H1 (cell line): ENCODE measurements at regions not wholly inside any gene's neighbourhood (a gene's known extent, or its start where the extent isn't known, plus 50 kb on each side); places are given as distances from the start of the nearest gene placed in this dataset.

Source experiments
- CTCF ChIA-PET: fragments of 300-600 bp; sonication (Branson Sonifier 250); formaldehyde crosslinking; loops from one replicate; lab custom pipeline; 2021; ENCODE audit not compliant: partially characterized antibody; lab: Charles Lee
- POLR2A ChIA-PET: fragments of 300-600 bp; sonication (Branson Sonifier 250); formaldehyde crosslinking; loops from one replicate; lab custom pipeline; 2021; ENCODE audit warnings: inconsistent platforms; ENCODE audit not compliant: partially characterized antibody; lab: Charles Lee
- DNase-seq, 2 experiments: peaks; one replicate each; pipeline versions ENCODE4 v3.0.0 to v3.0.0-alpha.2; 2010 to 2022; ENCODE audit warnings: low spot score in 2 of 2, low read depth in 1 of 2, mixed read lengths in 1 of 2
- FAIRE-seq: peaks from 2 replicates; lab custom pipeline; 2011; peaks lifted over from hg19 to GRCh38; lab: Jason Lieb, UNC
- H2AFZ ChIP-seq: 2 replicates; pipeline ENCODE4 v1.8.1; 2012; ENCODE audit warnings: low read length, inconsistent platforms
- H2AK5ac ChIP-seq: 2 replicates; pipeline ENCODE4 v1.6.1; 2013; ENCODE audit warnings: low read depth, low read length
- H2BK120ac ChIP-seq: replicated peaks from 2 replicates; pipeline ENCODE3; 2013; ENCODE audit warnings: low read depth, low read length, inconsistent platforms
- H2BK12ac ChIP-seq: 2 replicates; pipeline ENCODE4 v1.6.1; 2013; ENCODE audit warnings: low read depth, low read length
- H2BK15ac ChIP-seq: 2 replicates; pipeline ENCODE4 v1.6.1; 2013; ENCODE audit warnings: low read length
- H2BK20ac ChIP-seq: 2 replicates; pipeline ENCODE4 v1.6.1; 2013; ENCODE audit warnings: low read length
- H2BK5ac ChIP-seq: 2 replicates; pipeline ENCODE4 v1.6.1; 2013; ENCODE audit warnings: low read depth, low read length
- H3K14ac ChIP-seq: 2 replicates; pipeline ENCODE4 v1.6.1; 2013; ENCODE audit warnings: inconsistent platforms; ENCODE audit not compliant: insufficient read length
- H3K18ac ChIP-seq: 2 replicates; pipeline ENCODE4 v1.6.1; 2013; ENCODE audit warnings: low read length; ENCODE audit errors: extremely low read depth
- H3K23ac ChIP-seq: 2 replicates; pipeline ENCODE4 v1.6.1; 2013; ENCODE audit warnings: inconsistent platforms; ENCODE audit not compliant: insufficient read length
- H3K23me2 ChIP-seq: 2 replicates; pipeline ENCODE4 v1.6.1; 2013; ENCODE audit warnings: low read depth, low read length
- H3K27ac ChIP-seq: 2 replicates; pipeline ENCODE4 v1.6.1; 2011; ENCODE audit warnings: low read depth, low read length, inconsistent platforms
- H3K27me3 ChIP-seq, 4 experiments: replicated peaks in 1 of 4; 1 replicate in 1 of 4; 2 replicates in 3 of 4; pipeline versions ENCODE4 v1.6.1 to v1.8.1; 2011 to 2013; ENCODE audit warnings: low read length in 3 of 4, mild to moderate bottlenecking in 3 of 4, inconsistent platforms in 2 of 4, mixed read lengths in 2 of 4, moderate library complexity in 1 of 4; ENCODE audit not compliant: control insufficient read depth in 3 of 4, insufficient read depth in 3 of 4; ENCODE audit errors: extremely low read depth in 1 of 4
- H3K36me3 ChIP-seq, 4 experiments: 2 replicates each; pipeline versions ENCODE4 v1.6.1 to v1.8.1; 2011 to 2013; ENCODE audit warnings: mild to moderate bottlenecking in 4 of 4, low read length in 3 of 4, moderate library complexity in 2 of 4, control low read depth in 1 of 4, inconsistent platforms in 1 of 4; ENCODE audit not compliant: insufficient read depth in 4 of 4, control insufficient read depth in 2 of 4
- H3K4ac ChIP-seq: replicated peaks from 2 replicates; pipeline ENCODE3; 2013; ENCODE audit warnings: low read length, low read depth, mixed read lengths, inconsistent platforms; ENCODE audit not compliant: insufficient read length
- H3K4me1 ChIP-seq, 4 experiments: replicated peaks in 1 of 4; 1 replicate in 1 of 4; 2 replicates in 3 of 4; pipeline versions ENCODE4 v1.6.1 to v1.8.1; 2011 to 2013; ENCODE audit warnings: low read length in 3 of 4, inconsistent platforms in 2 of 4, mixed read lengths in 1 of 4; ENCODE audit not compliant: insufficient read depth in 4 of 4, control insufficient read depth in 3 of 4
- H3K4me2 ChIP-seq, 2 experiments: 2 replicates each; pipeline versions ENCODE4 v1.6.1 to v1.8.1; 2011 to 2013; ENCODE audit warnings: low read depth in 2 of 2, low read length in 2 of 2, control low read depth in 1 of 2, inconsistent platforms in 1 of 2, mild to moderate bottlenecking in 1 of 2; ENCODE audit not compliant: insufficient read depth in 1 of 2
- H3K4me3 ChIP-seq, 4 experiments: fragments of 200-600, 300-600 bp in 1 of 4; sonication (generic), shearing (Covaris generic), sonication (Bioruptor Twin) in 1 of 4; 2 replicates each; pipeline versions ENCODE4 v1.5.1 to v1.8.1; 2011 to 2016; ENCODE audit warnings: low read length in 4 of 4, low read depth in 3 of 4, control low read depth in 2 of 4, inconsistent platforms in 2 of 4, mild to moderate bottlenecking in 2 of 4, mixed read lengths in 1 of 4, moderate library complexity in 1 of 4; ENCODE audit not compliant: insufficient read depth in 2 of 4; ENCODE audit errors: extremely low read depth in 1 of 4
- H3K56ac ChIP-seq: replicated peaks from 2 replicates; pipeline ENCODE3; 2013; ENCODE audit warnings: low read depth, mild to moderate bottlenecking, mixed read lengths, low read length, inconsistent platforms; ENCODE audit not compliant: insufficient read length
- H3K79me1 ChIP-seq: 2 replicates; pipeline ENCODE4 v1.6.1; 2013; ENCODE audit warnings: low read depth, low read length, control low read depth
- H3K79me2 ChIP-seq, 2 experiments: 2 replicates each; pipeline versions ENCODE4 v1.6.1 to v1.8.1; 2012 to 2013; ENCODE audit warnings: low read length in 2 of 2, mild to moderate bottlenecking in 2 of 2, inconsistent platforms in 1 of 2; ENCODE audit not compliant: insufficient read depth in 2 of 2, control insufficient read depth in 1 of 2
- H3K9ac ChIP-seq, 4 experiments: replicated peaks in 1 of 4; 1 replicate in 1 of 4; 2 replicates in 3 of 4; pipeline versions ENCODE4 v1.6.1 to v1.8.1; 2011 to 2013; ENCODE audit warnings: low read depth in 3 of 4, low read length in 3 of 4, control low read depth in 2 of 4, mild to moderate bottlenecking in 2 of 4, moderate library complexity in 2 of 4, inconsistent platforms in 1 of 4; ENCODE audit errors: extremely low read depth in 1 of 4
- H3K9me3 ChIP-seq, 2 experiments: 2 replicates each; pipeline versions ENCODE4 v1.6.1 to v1.8.1; 2012 to 2013; ENCODE audit warnings: mild to moderate bottlenecking in 2 of 2, moderate library complexity in 2 of 2, control low read depth in 1 of 2, inconsistent platforms in 1 of 2, low read depth in 1 of 2, low read length in 1 of 2, mixed read lengths in 1 of 2; ENCODE audit not compliant: insufficient read depth in 2 of 2
- H4K20me1 ChIP-seq, 2 experiments: replicated peaks in 1 of 2; 2 replicates each; pipeline versions ENCODE3 to v1.8.1; 2011 to 2013; ENCODE audit warnings: inconsistent platforms in 2 of 2, low read length in 2 of 2, mild to moderate bottlenecking in 1 of 2; ENCODE audit not compliant: insufficient read depth in 2 of 2, control insufficient read depth in 1 of 2
- H4K5ac ChIP-seq: 2 replicates; pipeline ENCODE4 v1.6.1; 2013; ENCODE audit warnings: low read length, low read depth, mixed read lengths, inconsistent platforms; ENCODE audit not compliant: insufficient read length
- H4K8ac ChIP-seq: 2 replicates; pipeline ENCODE4 v1.8.0; 2013; ENCODE audit warnings: mild to moderate bottlenecking, moderate library complexity, low read length, inconsistent platforms; ENCODE audit not compliant: insufficient read depth; ENCODE audit errors: extremely low read depth
- H4K91ac ChIP-seq: replicated peaks from 2 replicates; pipeline ENCODE3; 2013; ENCODE audit warnings: low read length, mixed read lengths, inconsistent platforms; ENCODE audit not compliant: insufficient read length
- MAFK ChIP-seq: IDR thresholded peaks from 2 replicates; pipeline ENCODE4 v1.6.1; 2012; ENCODE audit warnings: low read depth, mild to moderate bottlenecking, improper control_type of control experiment, low read length
- RAD21 ChIP-seq, 2 experiments: IDR thresholded peaks in 1 of 2; conservative IDR thresholded peaks in 1 of 2; 2 replicates each; pipeline ENCODE4 v1.6.1; 2011; ENCODE audit warnings: low read depth in 2 of 2, low read length in 2 of 2, improper control_type of control experiment in 1 of 2, inconsistent platforms in 1 of 2, mild to moderate bottlenecking in 1 of 2, moderate library complexity in 1 of 2
- SIX5 ChIP-seq: IDR thresholded peaks from 2 replicates; pipeline ENCODE4 v1.6.1; 2011; ENCODE audit warnings: mild to moderate bottlenecking, low read depth, low read length
- WGBS, 2 experiments: shearing (Covaris generic) in 1 of 2; methylation state at CpG; one replicate each; pipeline versions ENCODE4 v1.1.6 to v1.1.7; 2013 to 2015; ENCODE audit warnings: low lambda C conversion rate in 2 of 2, mixed read lengths in 2 of 2, inconsistent platforms in 1 of 2, low coverage in 1 of 2, missing lambda C conversion rate in 1 of 2; ENCODE audit not compliant: insufficient replicate concordance in 2 of 2, insufficient coverage in 1 of 2, insufficient read length in 1 of 2; ENCODE audit errors: extremely low coverage in 1 of 2, missing lambda C conversion rate in 1 of 2; 5-methylcytosine and 5-hydroxymethylcytosine counted together
- TF ChIP-seq, protein P1 (sequence below), 3 experiments: IDR thresholded peaks; 1 replicate in 2 of 3; 2 replicates in 1 of 3; pipeline versions ENCODE4 v1.5.1 to v1.6.1; 2011; ENCODE audit warnings: low read length in 3 of 3, mild to moderate bottlenecking in 3 of 3, inconsistent platforms in 2 of 3, low read depth in 1 of 3, moderate library complexity in 1 of 3; ENCODE audit not compliant: insufficient read depth in 1 of 3; ENCODE audit errors: control extremely low read depth in 1 of 3

DNA sequence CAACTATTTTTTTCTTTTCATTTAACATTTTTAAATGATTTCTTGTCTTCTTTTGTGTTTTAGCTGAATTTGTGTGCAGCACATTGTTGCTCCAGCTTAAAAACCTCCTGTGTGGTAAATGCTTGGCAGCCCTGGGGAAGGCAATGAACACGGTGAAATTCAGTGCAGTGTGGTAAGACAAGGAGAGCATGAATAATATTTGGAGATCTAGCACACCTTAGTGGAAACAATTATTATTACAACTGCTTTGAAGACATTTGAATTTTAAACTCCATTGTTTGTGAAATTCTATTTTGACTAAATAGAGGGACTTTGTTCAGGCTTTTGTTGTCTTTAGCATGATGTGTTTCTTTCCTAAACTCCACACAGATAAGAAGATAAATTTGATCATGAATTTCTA is 242.6 kb upstream of the CXADR start:
- Histone ChIP-seq H3K79me1 (no peaks in the 10 kb centered on the region), H4K5ac (no peak overlapping the region), H2BK12ac (no peak overlapping the region), H3K18ac (no peak overlapping the region), H2BK5ac (no peak overlapping the region), H4K91ac (no peak overlapping the region), H3K14ac (no peak overlapping the region), H4K20me1 (no peaks in the 10 kb centered on the region), H3K4ac (no peak overlapping the region), H3K56ac (no peak overlapping the region), H3K27ac (no peak overlapping the region), H2BK20ac (no peak overlapping the region), H2AK5ac (no peak overlapping the region), H3K4me1 (no peaks in the 10 kb centered on the region), H2BK120ac (no peak overlapping the region), H3K36me3 (no peaks in the 10 kb centered on the region; a peak in 1 of 8 replicates), H3K9me3 (peaks cover 6 to 10% of the 10 kb centered on the region in 2 experiments; a peak in 3 of 4 replicates), H2BK15ac (no peak overlapping the region), H3K23me2 (no peaks in the 10 kb centered on the region), H3K23ac (no peak overlapping the region), H3K27me3 (no peaks in the 10 kb centered on the region), H4K8ac (no peak overlapping the region), H3K9ac (no peak overlapping the region), H3K79me2 (no peaks in the 10 kb centered on the region), H2AFZ (no peak overlapping the region), H3K4me3 (no peak overlapping the region), H3K4me2 (no peak overlapping the region)
- DNase-seq (no peak), FAIRE-seq (no peak)
- POLR2A ChIA-PET, result no interaction called here
- TF ChIP-seq RAD21 (IDR thresholded peaks at IDR 0.05 in 1 of 2, conservative IDR thresholded peaks at IDR 0.05 in 1 of 2; ENCODE audit: low read depth in 2 of 2, low read length in 2 of 2) (peak; percentile 56 to 60), SIX5 (no peak), MAFK (no peak)
- TF ChIP-seq, protein P1, sequence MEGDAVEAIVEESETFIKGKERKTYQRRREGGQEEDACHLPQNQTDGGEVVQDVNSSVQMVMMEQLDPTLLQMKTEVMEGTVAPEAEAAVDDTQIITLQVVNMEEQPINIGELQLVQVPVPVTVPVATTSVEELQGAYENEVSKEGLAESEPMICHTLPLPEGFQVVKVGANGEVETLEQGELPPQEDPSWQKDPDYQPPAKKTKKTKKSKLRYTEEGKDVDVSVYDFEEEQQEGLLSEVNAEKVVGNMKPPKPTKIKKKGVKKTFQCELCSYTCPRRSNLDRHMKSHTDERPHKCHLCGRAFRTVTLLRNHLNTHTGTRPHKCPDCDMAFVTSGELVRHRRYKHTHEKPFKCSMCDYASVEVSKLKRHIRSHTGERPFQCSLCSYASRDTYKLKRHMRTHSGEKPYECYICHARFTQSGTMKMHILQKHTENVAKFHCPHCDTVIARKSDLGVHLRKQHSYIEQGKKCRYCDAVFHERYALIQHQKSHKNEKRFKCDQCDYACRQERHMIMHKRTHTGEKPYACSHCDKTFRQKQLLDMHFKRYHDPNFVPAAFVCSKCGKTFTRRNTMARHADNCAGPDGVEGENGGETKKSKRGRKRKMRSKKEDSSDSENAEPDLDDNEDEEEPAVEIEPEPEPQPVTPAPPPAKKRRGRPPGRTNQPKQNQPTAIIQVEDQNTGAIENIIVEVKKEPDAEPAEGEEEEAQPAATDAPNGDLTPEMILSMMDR (IDR thresholded peaks at IDR 0.05; ENCODE audit: control extremely low read depth in 1 of 3, insufficient read depth in 1 of 3, low read depth in 1 of 3, low read length in 3 of 3), result peak in 1 of 3 experiments; percentile 23; a peak in 2 of 4 replicates
- WGBS, 2 experiments, result 79% methylated on average over 1 of the region's 1 CpG; no CpG with 5 or more reads in 1 of the 2 experiments
- CTCF ChIA-PET, result interaction anchor here (0.7 kb wide), 1 partner anchor 477 kb away, joined by 3 read pairs; no protein-coding TSS in a partner anchor
